ENCODE measurements at regions not wholly inside any gene's neighbourhood (a gene's known extent, or its start where the extent isn't known, plus 50 kb on each side); places are given as distances from the start of the nearest gene placed in this dataset.

DNA sequence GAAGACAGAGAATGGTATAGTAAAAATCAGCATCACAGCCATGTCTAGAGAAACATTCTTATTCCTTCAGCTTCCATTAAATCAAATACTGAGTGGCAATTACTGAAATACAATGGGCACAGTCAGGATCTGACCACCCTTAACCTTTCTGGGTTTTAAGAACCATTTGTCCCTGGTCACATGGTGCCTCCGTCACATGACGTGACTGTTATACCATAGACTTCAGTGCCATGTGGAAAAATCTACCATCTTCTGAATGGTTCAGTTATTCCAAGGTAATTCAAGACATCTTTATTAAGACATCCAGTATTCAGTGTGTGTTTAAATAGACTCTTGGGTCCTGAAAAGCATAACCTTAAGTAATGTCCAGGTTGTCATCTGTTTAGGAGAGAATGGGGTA, 553.1 kb upstream of the FLRT2 start:
- TF ChIP-seq, protein P1, sequence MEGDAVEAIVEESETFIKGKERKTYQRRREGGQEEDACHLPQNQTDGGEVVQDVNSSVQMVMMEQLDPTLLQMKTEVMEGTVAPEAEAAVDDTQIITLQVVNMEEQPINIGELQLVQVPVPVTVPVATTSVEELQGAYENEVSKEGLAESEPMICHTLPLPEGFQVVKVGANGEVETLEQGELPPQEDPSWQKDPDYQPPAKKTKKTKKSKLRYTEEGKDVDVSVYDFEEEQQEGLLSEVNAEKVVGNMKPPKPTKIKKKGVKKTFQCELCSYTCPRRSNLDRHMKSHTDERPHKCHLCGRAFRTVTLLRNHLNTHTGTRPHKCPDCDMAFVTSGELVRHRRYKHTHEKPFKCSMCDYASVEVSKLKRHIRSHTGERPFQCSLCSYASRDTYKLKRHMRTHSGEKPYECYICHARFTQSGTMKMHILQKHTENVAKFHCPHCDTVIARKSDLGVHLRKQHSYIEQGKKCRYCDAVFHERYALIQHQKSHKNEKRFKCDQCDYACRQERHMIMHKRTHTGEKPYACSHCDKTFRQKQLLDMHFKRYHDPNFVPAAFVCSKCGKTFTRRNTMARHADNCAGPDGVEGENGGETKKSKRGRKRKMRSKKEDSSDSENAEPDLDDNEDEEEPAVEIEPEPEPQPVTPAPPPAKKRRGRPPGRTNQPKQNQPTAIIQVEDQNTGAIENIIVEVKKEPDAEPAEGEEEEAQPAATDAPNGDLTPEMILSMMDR (IDR thresholded peaks at IDR 0.05): no peak
- no peak for TF ChIP-seq POLR2AphosphoS5 (IDR thresholded peaks at IDR 0.05; ENCODE audit: insufficient read depth in 1 of 2, low read depth in 1 of 2)

Data from vagina (tissue), 2 donors.